HG03039 (cell line): ENCODE measurements at regions not wholly inside any gene's neighbourhood (a gene's known extent, or its start where the extent isn't known, plus 50 kb on each side); places are given as distances from the start of the nearest gene placed in this dataset.

Experiments used
- ATAC-seq: cut with Tn5 transposase; IDR thresholded peaks from one replicate; pipeline ENCODE4 v1.9.1; 2021; ENCODE audit warnings: mild to moderate bottlenecking, moderate library complexity; ENCODE audit not compliant: unreplicated experiment

- no peak for ATAC-seq
Observed at GRCh38 chr3:174639970-174640369, 219.2 kb upstream of the NAALADL2 start.

GRCh38 chr3:174640932-174641331, 218.2 kb upstream of the NAALADL2 start:
- no peak for ATAC-seq

GRCh38 chr3:174644287-174644686, 214.8 kb upstream of the NAALADL2 start:
- no peak for ATAC-seq

GRCh38 chr3:174651951-174652350, 207.2 kb upstream of the NAALADL2 start:
- no peak for ATAC-seq

- no peak for ATAC-seq
Observed at GRCh38 chr3:174659511-174659910, 199.6 kb upstream of the NAALADL2 start.

- no peak for ATAC-seq
Observed at GRCh38 chr3:174662653-174663052, 196.5 kb upstream of the NAALADL2 start.

- ATAC-seq, result no peak
Observed at GRCh38 chr3:174667386-174667785, 191.7 kb upstream of the NAALADL2 start.

- ATAC-seq, result no peak
Observed at GRCh38 chr3:174675406-174675805, 183.7 kb upstream of the NAALADL2 start.

GRCh38 chr3:174681784-174682183, 177.3 kb upstream of the NAALADL2 start:
- no peak for ATAC-seq

- no peak for ATAC-seq
Observed at GRCh38 chr3:174685796-174686195, 173.3 kb upstream of the NAALADL2 start.

GRCh38 chr3:174697310-174697709, 161.8 kb upstream of the NAALADL2 start:
- no peak for ATAC-seq

GRCh38 chr3:174700736-174701135, 158.4 kb upstream of the NAALADL2 start:
- ATAC-seq, result no peak

GRCh38 chr3:174710612-174711011, 148.5 kb upstream of the NAALADL2 start:
- ATAC-seq, result no peak

- ATAC-seq, result no peak
Observed at GRCh38 chr3:174715386-174715785, 143.7 kb upstream of the NAALADL2 start.

- no peak for ATAC-seq
Observed at GRCh38 chr3:174716956-174717505, 142.1 kb upstream of the NAALADL2 start.

GRCh38 chr3:174720717-174721116, 138.4 kb upstream of the NAALADL2 start:
- ATAC-seq, result no peak

- no peak for ATAC-seq
Observed at GRCh38 chr3:174725303-174725702, 133.8 kb upstream of the NAALADL2 start.

GRCh38 chr3:174737966-174738365, 121.2 kb upstream of the NAALADL2 start:
- ATAC-seq, result no peak

- ATAC-seq, result no peak
Observed at GRCh38 chr3:174749143-174749542, 110.0 kb upstream of the NAALADL2 start.

GRCh38 chr3:174755833-174756829, 103.0 kb upstream of the NAALADL2 start:
- ATAC-seq, result no peak

- ATAC-seq, result no peak
Observed at GRCh38 chr3:174758943-174759342, 100.2 kb upstream of the NAALADL2 start.

GRCh38 chr3:174767406-174767805, 91.7 kb upstream of the NAALADL2 start:
- ATAC-seq, result no peak
